ENCODE measurements at regions not wholly inside any gene's neighbourhood (a gene's known extent, or its start where the extent isn't known, plus 50 kb on each side); places are given as distances from the start of the nearest gene placed in this dataset.

GRCh38 chr2:222797871-222798270 is 63.0 kb upstream of the ACSL3 start:
- no peak for DNase-seq

GRCh38 chr2:222798528-222798927 is 62.3 kb upstream of the ACSL3 start:
- DNase-seq: no peak

- DNase-seq: no peak
Observed at GRCh38 chr2:222799262-222799918, 61.4 kb upstream of the ACSL3 start.

- no peak for DNase-seq
Observed at GRCh38 chr2:222802514-222803196, 58.2 kb upstream of the ACSL3 start.

GRCh38 chr2:222804351-222804750 is 56.5 kb upstream of the ACSL3 start:
- no peak for DNase-seq

GRCh38 chr2:222805591-222806304 is 55.1 kb upstream of the ACSL3 start:
- DNase-seq: peak in 1 of 2 donors; percentile 43

GRCh38 chr2:222806526-222807137 is 54.2 kb upstream of the ACSL3 start:
- DNase-seq: no peak

- DNase-seq: no peak
Observed at GRCh38 chr2:222807431-222807830, 53.4 kb upstream of the ACSL3 start.

- no peak for DNase-seq
Observed at GRCh38 chr2:222809582-222809981, 51.3 kb upstream of the ACSL3 start.

GRCh38 chr2:222810044-222810443 is 50.8 kb upstream of the ACSL3 start:
- no peak for DNase-seq

Measured in CD4-positive, alpha-beta T cell treated with Interleukin-4 for 1 hour (primary cell).